Kidney capillary endothelial cell (primary cell): ENCODE measurements at regions not wholly inside any gene's neighbourhood (a gene's known extent, or its start where the extent isn't known, plus 50 kb on each side); places are given as distances from the start of the nearest gene placed in this dataset.
"Not testable (repeated sequence)": the region's sequence is repeated elsewhere in the genome, so short reads cannot be mapped to it uniquely, and the experiment has no call there.

Experiments used
- DNase-seq: peaks from one replicate; pipeline ENCODE4 v3.0.0-alpha.2; 2018; ENCODE audit warnings: low spot score

GRCh38 chr21:35601211-35601610 is 459.1 kb downstream of the SETD4 start:
- no peak for DNase-seq

GRCh38 chr21:35599164-35599563 is 461.2 kb downstream of the SETD4 start:
- no peak for DNase-seq

GRCh38 chr21:35597750-35598339 is 462.5 kb downstream of the SETD4 start:
- DNase-seq: no peak

GRCh38 chr21:35594905-35595304 is 465.4 kb downstream of the SETD4 start:
- DNase-seq: no peak

- no peak for DNase-seq
Observed at GRCh38 chr21:35593000-35593502, 467.3 kb downstream of the SETD4 start.

GRCh38 chr21:35590284-35590683 is 470.0 kb downstream of the SETD4 start:
- not testable (repeated sequence) for DNase-seq

- DNase-seq: no peak
Observed at GRCh38 chr21:35587841-35588380, 472.4 kb downstream of the SETD4 start.

GRCh38 chr21:35586305-35586704 is 474.0 kb downstream of the SETD4 start:
- DNase-seq: no peak

GRCh38 chr21:35585878-35586277 is 474.4 kb downstream of the SETD4 start:
- DNase-seq: no peak

- no peak for DNase-seq
Observed at GRCh38 chr21:35585155-35585554, 475.2 kb downstream of the SETD4 start.

GRCh38 chr21:35583566-35584216 is 476.6 kb downstream of the SETD4 start:
- DNase-seq: no peak

- DNase-seq: no peak
Observed at GRCh38 chr21:35582731-35583130, 477.6 kb downstream of the SETD4 start.

- no peak for DNase-seq
Observed at GRCh38 chr21:35581640-35582039, 478.7 kb downstream of the SETD4 start.

GRCh38 chr21:35579520-35580293 is 480.6 kb downstream of the SETD4 start:
- no peak for DNase-seq

GRCh38 chr21:35578831-35579471 is 481.4 kb downstream of the SETD4 start:
- DNase-seq: no peak

GRCh38 chr21:35578347-35578782 is 482.0 kb downstream of the SETD4 start:
- no peak for DNase-seq

GRCh38 chr21:35575280-35575915 is 484.9 kb downstream of the SETD4 start:
- DNase-seq: no peak

GRCh38 chr21:35573472-35574374 is 486.6 kb downstream of the SETD4 start:
- DNase-seq: no peak

- no peak for DNase-seq
Observed at GRCh38 chr21:35571910-35572309, 488.4 kb downstream of the SETD4 start.

GRCh38 chr21:35568643-35569042 is 491.7 kb downstream of the SETD4 start:
- no peak for DNase-seq

GRCh38 chr21:35566874-35567273 is 493.5 kb downstream of the SETD4 start:
- DNase-seq: no peak
